ENCODE measurements at regions not wholly inside any gene's neighbourhood (a gene's known extent, or its start where the extent isn't known, plus 50 kb on each side); places are given as distances from the start of the nearest gene placed in this dataset.
"Not testable (repeated sequence)": the region's sequence is repeated elsewhere in the genome, so short reads cannot be mapped to it uniquely, and the experiment has no call there.

GRCh38 chr5:23451156-23451555 is 56.3 kb upstream of the PRDM9 start:
- no peak for DNase-seq (ENCODE audit: low spot score)

- no peak for DNase-seq (ENCODE audit: low spot score)
Measured at GRCh38 chr5:23450187-23450586, 57.2 kb upstream of the PRDM9 start.

- no peak for DNase-seq (ENCODE audit: low spot score)
Measured at GRCh38 chr5:23448627-23449026, 58.8 kb upstream of the PRDM9 start.

- no peak for DNase-seq (ENCODE audit: low spot score)
Measured at GRCh38 chr5:23446424-23446823, 61.0 kb upstream of the PRDM9 start.

GRCh38 chr5:23445573-23445972 is 61.8 kb upstream of the PRDM9 start:
- no peak for DNase-seq (ENCODE audit: low spot score)

GRCh38 chr5:23440703-23441102 is 66.7 kb upstream of the PRDM9 start:
- no peak for DNase-seq (ENCODE audit: low spot score)

- no peak for DNase-seq (ENCODE audit: low spot score)
Measured at GRCh38 chr5:23437011-23437410, 70.4 kb upstream of the PRDM9 start.

GRCh38 chr5:23433534-23434315 is 73.7 kb upstream of the PRDM9 start:
- DNase-seq (ENCODE audit: low spot score): no peak

- DNase-seq (ENCODE audit: low spot score): no peak
Measured at GRCh38 chr5:23428705-23429104, 78.7 kb upstream of the PRDM9 start.

- not testable (repeated sequence) for DNase-seq (ENCODE audit: low spot score)
Measured at GRCh38 chr5:23420214-23420613, 87.2 kb upstream of the PRDM9 start.

GRCh38 chr5:23419115-23419514 is 88.3 kb upstream of the PRDM9 start:
- no peak for DNase-seq (ENCODE audit: low spot score)

- no peak for DNase-seq (ENCODE audit: low spot score)
Measured at GRCh38 chr5:23412515-23412914, 94.9 kb upstream of the PRDM9 start.

GRCh38 chr5:23411994-23412393 is 95.4 kb upstream of the PRDM9 start:
- no peak for DNase-seq (ENCODE audit: low spot score)

GRCh38 chr5:23411200-23411599 is 96.2 kb upstream of the PRDM9 start:
- no peak for DNase-seq (ENCODE audit: low spot score)

- DNase-seq (ENCODE audit: low spot score): not testable (repeated sequence)
Measured at GRCh38 chr5:23410775-23411174, 96.6 kb upstream of the PRDM9 start.

- no peak for DNase-seq (ENCODE audit: low spot score)
Measured at GRCh38 chr5:23405316-23406068, 101.9 kb upstream of the PRDM9 start.

GRCh38 chr5:23402585-23402984 is 104.8 kb upstream of the PRDM9 start:
- DNase-seq (ENCODE audit: low spot score): no peak

GRCh38 chr5:23400951-23401350 is 106.5 kb upstream of the PRDM9 start:
- no peak for DNase-seq (ENCODE audit: low spot score)

- DNase-seq (ENCODE audit: low spot score): no peak
Measured at GRCh38 chr5:23396346-23396745, 111.1 kb upstream of the PRDM9 start.

- no peak for DNase-seq (ENCODE audit: low spot score)
Measured at GRCh38 chr5:23389291-23390101, 117.9 kb upstream of the PRDM9 start.

GRCh38 chr5:23385036-23385435 is 122.4 kb upstream of the PRDM9 start:
- no peak for DNase-seq (ENCODE audit: low spot score)

- no peak for DNase-seq (ENCODE audit: low spot score)
Measured at GRCh38 chr5:23372177-23372576, 135.2 kb upstream of the PRDM9 start.

- no peak for DNase-seq (ENCODE audit: low spot score)
Measured at GRCh38 chr5:23368393-23368792, 139.0 kb upstream of the PRDM9 start.
